Skeletal muscle satellite cell (primary cell): ENCODE measurements at regions not wholly inside any gene's neighbourhood (a gene's known extent, or its start where the extent isn't known, plus 50 kb on each side); places are given as distances from the start of the nearest gene placed in this dataset.
"Not testable (repeated sequence)": the region's sequence is repeated elsewhere in the genome, so short reads cannot be mapped to it uniquely, and the experiment has no call there.

Experiments
- H3K27me3 ChIP-seq: 2 replicates; pipeline ENCODE4 v1.7.0; 2013; ENCODE audit warnings: low read length; ENCODE audit not compliant: control insufficient read depth, insufficient read depth
- H3K36me3 ChIP-seq: 2 replicates; pipeline ENCODE4 v1.7.0; 2013; ENCODE audit warnings: mild to moderate bottlenecking, control low read depth, low read length; ENCODE audit not compliant: insufficient read depth
- H3K4me1 ChIP-seq: 2 replicates; pipeline ENCODE4 v1.7.0; 2013; ENCODE audit warnings: low read length; ENCODE audit not compliant: control insufficient read depth, insufficient read depth
- H3K4me2 ChIP-seq: 2 replicates; pipeline ENCODE4 v1.7.0; 2013; ENCODE audit warnings: mild to moderate bottlenecking, low read length
- H3K4me3 ChIP-seq: 2 replicates; pipeline ENCODE4 v1.7.0; 2013; ENCODE audit warnings: low read length
- H3K9ac ChIP-seq: 2 replicates; pipeline ENCODE4 v1.7.0; 2013; ENCODE audit warnings: mild to moderate bottlenecking, low read depth, low read length, moderate library complexity
- H3K9me3 ChIP-seq: replicated peaks from 2 replicates; pipeline ENCODE4 v1.7.0; 2013; ENCODE audit warnings: mild to moderate bottlenecking, control low read depth, low read length

GRCh38 chr2:150339951-150340350, 147.5 kb downstream of the RND3 start:
- Histone ChIP-seq H3K4me2 (no peak overlapping the region), H3K9ac (no peak overlapping the region), H3K4me1 (peaks cover 4% of the 10 kb centered on the region), H3K27me3 (no peaks in the 10 kb centered on the region), H3K4me3 (no peak overlapping the region), H3K36me3 (no peaks in the 10 kb centered on the region), H3K9me3 (no peaks in the 10 kb centered on the region)

- peaks cover 4% of the 10 kb centered on the region for H3K4me1 ChIP-seq
- no peak overlapping the region for H3K9ac ChIP-seq
- no peak overlapping the region for H3K4me3 ChIP-seq
- no peaks in the 10 kb centered on the region for H3K27me3 ChIP-seq
- H3K4me2 ChIP-seq, result no peak overlapping the region
- no peaks in the 10 kb centered on the region for H3K36me3 ChIP-seq
- no peaks in the 10 kb centered on the region for H3K9me3 ChIP-seq
Observed at GRCh38 chr2:150339282-150339681, 148.2 kb downstream of the RND3 start.

GRCh38 chr2:150335596-150335995, 151.9 kb downstream of the RND3 start:
- Histone ChIP-seq H3K27me3 (no peaks in the 10 kb centered on the region), H3K9me3 (no peaks in the 10 kb centered on the region), H3K4me2 (no peak overlapping the region), H3K4me3 (no peak overlapping the region), H3K4me1 (peaks cover 4% of the 10 kb centered on the region), H3K9ac (no peak overlapping the region), H3K36me3 (no peaks in the 10 kb centered on the region)

- H3K36me3 ChIP-seq, result no peaks in the 10 kb centered on the region
Observed at GRCh38 chr2:150332383-150332782, 155.1 kb downstream of the RND3 start.

GRCh38 chr2:150327564-150328489, 159.6 kb downstream of the RND3 start:
- Histone ChIP-seq H3K27me3 (no peaks in the 10 kb centered on the region), H3K9ac (no peak overlapping the region), H3K4me3 (no peak overlapping the region), H3K9me3 (no peaks in the 10 kb centered on the region), H3K4me2 (no peak overlapping the region), H3K36me3 (no peaks in the 10 kb centered on the region), H3K4me1 (no peaks in the 10 kb centered on the region)

More at GRCh38 chr2:150332383-150332782, 155.1 kb downstream of the RND3 start:
- H3K27me3 ChIP-seq, result no peaks in the 10 kb centered on the region
- H3K4me1 ChIP-seq, result no peaks in the 10 kb centered on the region
- H3K4me2 ChIP-seq, result no peak overlapping the region
- H3K9ac ChIP-seq, result no peak overlapping the region
- H3K4me3 ChIP-seq, result no peak overlapping the region
- no peaks in the 10 kb centered on the region for H3K9me3 ChIP-seq

GRCh38 chr2:150325656-150326314, 161.7 kb downstream of the RND3 start:
- no peak overlapping the region for H3K4me2 ChIP-seq
- no peaks in the 10 kb centered on the region for H3K36me3 ChIP-seq
- no peaks in the 10 kb centered on the region for H3K9me3 ChIP-seq
- H3K4me3 ChIP-seq, result no peak overlapping the region
- no peaks in the 10 kb centered on the region for H3K27me3 ChIP-seq
- H3K9ac ChIP-seq, result no peak overlapping the region
- H3K4me1 ChIP-seq, result no peaks in the 10 kb centered on the region

GRCh38 chr2:150323071-150323470, 164.4 kb downstream of the RND3 start:
- H3K9ac ChIP-seq, H3K4me3 ChIP-seq, H3K27me3 ChIP-seq, H3K4me1 ChIP-seq, H3K4me2 ChIP-seq, H3K36me3 ChIP-seq, H3K9me3 ChIP-seq: not testable (repeated sequence)

- Histone ChIP-seq H3K4me1 (no peaks in the 10 kb centered on the region), H3K9ac (no peak overlapping the region), H3K36me3 (no peaks in the 10 kb centered on the region), H3K4me2 (no peak overlapping the region), H3K4me3 (no peak overlapping the region), H3K27me3 (no peaks in the 10 kb centered on the region), H3K9me3 (no peaks in the 10 kb centered on the region)
Observed at GRCh38 chr2:150320608-150321007, 166.9 kb downstream of the RND3 start.

GRCh38 chr2:150319658-150320555, 167.6 kb downstream of the RND3 start:
- H3K9me3 ChIP-seq, result no peaks in the 10 kb centered on the region
- H3K9ac ChIP-seq, result no peak overlapping the region
- H3K4me3 ChIP-seq, result no peak overlapping the region
- H3K4me2 ChIP-seq, result no peak overlapping the region
- H3K27me3 ChIP-seq, result no peaks in the 10 kb centered on the region
- H3K36me3 ChIP-seq, result no peaks in the 10 kb centered on the region
- H3K4me1 ChIP-seq, result no peaks in the 10 kb centered on the region

GRCh38 chr2:150319085-150319484, 168.4 kb downstream of the RND3 start:
- Histone ChIP-seq H3K9me3 (no peaks in the 10 kb centered on the region), H3K27me3 (no peaks in the 10 kb centered on the region), H3K4me2 (no peak overlapping the region), H3K4me1 (no peaks in the 10 kb centered on the region), H3K9ac (no peak overlapping the region), H3K36me3 (no peaks in the 10 kb centered on the region), H3K4me3 (no peak overlapping the region)

GRCh38 chr2:150312271-150312670, 175.2 kb downstream of the RND3 start:
- H3K4me3 ChIP-seq, result no peak overlapping the region
- no peaks in the 10 kb centered on the region for H3K36me3 ChIP-seq
- no peaks in the 10 kb centered on the region for H3K9me3 ChIP-seq
- H3K4me2 ChIP-seq, result no peak overlapping the region
- no peaks in the 10 kb centered on the region for H3K27me3 ChIP-seq
- H3K9ac ChIP-seq, result no peak overlapping the region
- no peaks in the 10 kb centered on the region for H3K4me1 ChIP-seq
